ENCODE measurements at regions not wholly inside any gene's neighbourhood (a gene's known extent, or its start where the extent isn't known, plus 50 kb on each side); places are given as distances from the start of the nearest gene placed in this dataset.

- H3K4me3 ChIP-seq (ENCODE audit: low read depth in 1 of 2, low read length in 2 of 2): no peak overlapping the region
- no peak overlapping the region for H3K9ac ChIP-seq (ENCODE audit: low read depth in 1 of 2, low read length in 2 of 2)
- no peaks in the 10 kb centered on the region for H3K9me3 ChIP-seq (ENCODE audit: control insufficient read depth in 1 of 2, low read length in 2 of 2)
- H3K4me1 ChIP-seq (ENCODE audit: control insufficient read depth in 1 of 2, insufficient read depth in 2 of 2, low read length in 2 of 2): no peaks in the 10 kb centered on the region
- H3K27ac ChIP-seq (ENCODE audit: low read depth, low read length): no peak overlapping the region
- peaks cover 0 to 3% of the 10 kb centered on the region in 2 donors for H3K27me3 ChIP-seq (ENCODE audit: control insufficient read depth in 1 of 2, insufficient read depth in 2 of 2, low read length in 2 of 2)
- H3K36me3 ChIP-seq (ENCODE audit: control insufficient read depth in 1 of 2, insufficient read depth in 2 of 2, low read length in 2 of 2): no peaks in the 10 kb centered on the region
These were observed 200.9 kb downstream of the GRIN2B start for GRCh38 chr12:13780453-13780852.

- Histone ChIP-seq H3K4me3 (ENCODE audit: low read depth in 1 of 2, low read length in 2 of 2) (no peak overlapping the region), H3K9ac (ENCODE audit: low read depth in 1 of 2, low read length in 2 of 2) (no peak overlapping the region), H3K27ac (ENCODE audit: low read depth, low read length) (no peak overlapping the region)
These were observed 204.0 kb downstream of the GRIN2B start for GRCh38 chr12:13777374-13777773.

GRCh38 chr12:13772264-13772663 lies 209.1 kb downstream of the GRIN2B start:
- Histone ChIP-seq H3K4me3 (ENCODE audit: low read depth in 1 of 2, low read length in 2 of 2) (no peak overlapping the region), H3K27ac (ENCODE audit: low read depth, low read length) (no peak overlapping the region), H3K4me1 (ENCODE audit: control insufficient read depth in 1 of 2, insufficient read depth in 2 of 2, low read length in 2 of 2) (no peaks in the 10 kb centered on the region), H3K36me3 (ENCODE audit: control insufficient read depth in 1 of 2, insufficient read depth in 2 of 2, low read length in 2 of 2) (no peaks in the 10 kb centered on the region), H3K9me3 (ENCODE audit: control insufficient read depth in 1 of 2, low read length in 2 of 2) (no peaks in the 10 kb centered on the region), H3K27me3 (ENCODE audit: control insufficient read depth in 1 of 2, insufficient read depth in 2 of 2, low read length in 2 of 2) (no peaks in the 10 kb centered on the region), H3K9ac (ENCODE audit: low read depth in 1 of 2, low read length in 2 of 2) (no peak overlapping the region)

More at GRCh38 chr12:13777374-13777773, 204.0 kb downstream of the GRIN2B start:
- Histone ChIP-seq H3K9me3 (ENCODE audit: control insufficient read depth in 1 of 2, low read length in 2 of 2) (no peaks in the 10 kb centered on the region), H3K27me3 (ENCODE audit: control insufficient read depth in 1 of 2, insufficient read depth in 2 of 2, low read length in 2 of 2) (peaks cover 0 to 3% of the 10 kb centered on the region in 2 donors), H3K4me1 (ENCODE audit: control insufficient read depth in 1 of 2, insufficient read depth in 2 of 2, low read length in 2 of 2) (no peaks in the 10 kb centered on the region), H3K36me3 (ENCODE audit: control insufficient read depth in 1 of 2, insufficient read depth in 2 of 2, low read length in 2 of 2) (no peaks in the 10 kb centered on the region)

- Histone ChIP-seq H3K36me3 (ENCODE audit: control insufficient read depth in 1 of 2, insufficient read depth in 2 of 2, low read length in 2 of 2) (no peaks in the 10 kb centered on the region), H3K4me1 (ENCODE audit: control insufficient read depth in 1 of 2, insufficient read depth in 2 of 2, low read length in 2 of 2) (no peaks in the 10 kb centered on the region), H3K4me3 (ENCODE audit: low read depth in 1 of 2, low read length in 2 of 2) (no peak overlapping the region), H3K9me3 (ENCODE audit: control insufficient read depth in 1 of 2, low read length in 2 of 2) (no peaks in the 10 kb centered on the region), H3K9ac (ENCODE audit: low read depth in 1 of 2, low read length in 2 of 2) (no peak overlapping the region), H3K27ac (ENCODE audit: low read depth, low read length) (no peak overlapping the region), H3K27me3 (ENCODE audit: control insufficient read depth in 1 of 2, insufficient read depth in 2 of 2, low read length in 2 of 2) (no peaks in the 10 kb centered on the region)
These were observed 210.8 kb downstream of the GRIN2B start for GRCh38 chr12:13770576-13770975.

DNA sequence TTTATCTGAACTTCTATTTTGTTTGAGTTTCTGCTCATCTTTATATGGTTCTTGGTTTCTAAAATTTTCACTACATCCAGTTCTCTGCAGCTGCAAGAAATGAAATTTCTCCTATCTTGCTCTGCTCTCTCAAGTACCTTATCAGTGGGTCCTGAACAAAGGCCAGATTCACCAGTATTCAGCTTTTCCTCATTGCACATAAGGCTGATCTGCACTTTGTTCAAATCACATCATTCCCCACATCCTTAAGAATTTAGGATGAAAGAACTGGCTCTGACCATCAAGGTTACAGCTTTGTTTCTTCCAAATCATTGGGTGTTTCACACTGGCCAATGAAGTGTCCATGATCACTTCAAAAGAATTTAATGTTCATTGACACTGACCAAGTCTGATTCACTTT lies 211.4 kb downstream of the GRIN2B start:
- Histone ChIP-seq H3K36me3 (ENCODE audit: control insufficient read depth in 1 of 2, insufficient read depth in 2 of 2, low read length in 2 of 2) (no peaks in the 10 kb centered on the region), H3K27ac (ENCODE audit: low read depth, low read length) (no peak overlapping the region), H3K27me3 (ENCODE audit: control insufficient read depth in 1 of 2, insufficient read depth in 2 of 2, low read length in 2 of 2) (no peaks in the 10 kb centered on the region), H3K4me1 (ENCODE audit: control insufficient read depth in 1 of 2, insufficient read depth in 2 of 2, low read length in 2 of 2) (no peaks in the 10 kb centered on the region), H3K9ac (ENCODE audit: low read depth in 1 of 2, low read length in 2 of 2) (no peak overlapping the region), H3K9me3 (ENCODE audit: control insufficient read depth in 1 of 2, low read length in 2 of 2) (no peaks in the 10 kb centered on the region), H3K4me3 (ENCODE audit: low read depth in 1 of 2, low read length in 2 of 2) (no peak overlapping the region)

- H3K36me3 ChIP-seq (ENCODE audit: control insufficient read depth in 1 of 2, insufficient read depth in 2 of 2, low read length in 2 of 2): no peaks in the 10 kb centered on the region
- no peak overlapping the region for H3K27ac ChIP-seq (ENCODE audit: low read depth, low read length)
- H3K9ac ChIP-seq (ENCODE audit: low read depth in 1 of 2, low read length in 2 of 2): no peak overlapping the region
- H3K9me3 ChIP-seq (ENCODE audit: control insufficient read depth in 1 of 2, low read length in 2 of 2): no peaks in the 10 kb centered on the region
- H3K4me3 ChIP-seq (ENCODE audit: low read depth in 1 of 2, low read length in 2 of 2): no peak overlapping the region
- H3K27me3 ChIP-seq (ENCODE audit: control insufficient read depth in 1 of 2, insufficient read depth in 2 of 2, low read length in 2 of 2): no peaks in the 10 kb centered on the region
- H3K4me1 ChIP-seq (ENCODE audit: control insufficient read depth in 1 of 2, insufficient read depth in 2 of 2, low read length in 2 of 2): no peaks in the 10 kb centered on the region
These were observed 212.1 kb downstream of the GRIN2B start for GRCh38 chr12:13769273-13769672.

GRCh38 chr12:13764748-13765147 lies 216.7 kb downstream of the GRIN2B start:
- no peaks in the 10 kb centered on the region for H3K9me3 ChIP-seq (ENCODE audit: control insufficient read depth in 1 of 2, low read length in 2 of 2)
- no peak overlapping the region for H3K27ac ChIP-seq (ENCODE audit: low read depth, low read length)

GRCh38 chr12:13749389-13749788 lies 232.0 kb downstream of the GRIN2B start:
- Histone ChIP-seq H3K4me1 (ENCODE audit: control insufficient read depth in 1 of 2, insufficient read depth in 2 of 2, low read length in 2 of 2) (no peaks in the 10 kb centered on the region), H3K27me3 (ENCODE audit: control insufficient read depth in 1 of 2, insufficient read depth in 2 of 2, low read length in 2 of 2) (no peaks in the 10 kb centered on the region), H3K4me3 (ENCODE audit: low read depth in 1 of 2, low read length in 2 of 2) (no peak overlapping the region), H3K9me3 (ENCODE audit: control insufficient read depth in 1 of 2, low read length in 2 of 2) (no peaks in the 10 kb centered on the region), H3K9ac (ENCODE audit: low read depth in 1 of 2, low read length in 2 of 2) (no peak overlapping the region), H3K27ac (ENCODE audit: low read depth, low read length) (no peak overlapping the region), H3K36me3 (ENCODE audit: control insufficient read depth in 1 of 2, insufficient read depth in 2 of 2, low read length in 2 of 2) (no peaks in the 10 kb centered on the region)

More at GRCh38 chr12:13764748-13765147, 216.7 kb downstream of the GRIN2B start:
- Histone ChIP-seq H3K36me3 (ENCODE audit: control insufficient read depth in 1 of 2, insufficient read depth in 2 of 2, low read length in 2 of 2) (no peaks in the 10 kb centered on the region), H3K9ac (ENCODE audit: low read depth in 1 of 2, low read length in 2 of 2) (no peak overlapping the region), H3K27me3 (ENCODE audit: control insufficient read depth in 1 of 2, insufficient read depth in 2 of 2, low read length in 2 of 2) (no peaks in the 10 kb centered on the region), H3K4me3 (ENCODE audit: low read depth in 1 of 2, low read length in 2 of 2) (no peak overlapping the region), H3K4me1 (ENCODE audit: control insufficient read depth in 1 of 2, insufficient read depth in 2 of 2, low read length in 2 of 2) (no peaks in the 10 kb centered on the region)

DNA sequence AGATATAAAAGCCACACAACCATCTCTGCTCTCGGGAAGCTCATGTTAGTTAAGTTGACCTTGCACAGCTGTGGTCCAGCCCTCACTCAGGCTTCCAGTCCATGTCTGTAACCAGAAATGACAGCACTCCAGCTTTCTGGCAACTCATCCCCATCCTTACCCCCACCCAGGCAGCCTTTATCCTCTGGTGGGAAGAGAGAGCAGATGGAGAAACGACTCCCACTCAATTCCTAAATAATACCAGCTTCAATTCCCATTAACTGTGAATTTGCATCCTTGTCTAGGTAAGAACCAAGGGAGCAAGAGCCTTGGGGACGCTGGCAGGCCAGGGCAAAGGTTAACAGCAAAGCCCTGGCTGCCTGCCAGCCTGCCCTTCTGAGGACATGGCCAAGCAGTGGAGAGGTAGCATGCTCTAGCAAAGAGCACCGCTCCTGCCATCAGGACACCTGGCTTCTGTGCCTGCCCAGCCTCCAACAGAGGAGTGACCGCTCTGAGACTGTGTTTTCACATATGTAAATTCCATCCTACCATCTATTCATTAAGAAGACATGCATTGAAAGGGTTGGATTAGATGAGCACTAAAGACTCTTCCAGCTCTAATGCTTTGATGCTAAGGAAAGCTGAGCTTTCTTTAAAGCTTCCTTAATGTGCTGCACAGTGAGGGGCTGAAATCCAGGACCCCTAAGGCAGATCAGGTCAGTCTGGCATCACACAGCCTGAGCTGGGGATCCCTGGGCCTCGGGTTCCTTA lies 236.1 kb downstream of the GRIN2B start:
- H3K4me1 ChIP-seq (ENCODE audit: control insufficient read depth in 1 of 2, insufficient read depth in 2 of 2, low read length in 2 of 2): no peaks in the 10 kb centered on the region
- no peak overlapping the region for H3K27ac ChIP-seq (ENCODE audit: low read depth, low read length)
- no peaks in the 10 kb centered on the region for H3K27me3 ChIP-seq (ENCODE audit: control insufficient read depth in 1 of 2, insufficient read depth in 2 of 2, low read length in 2 of 2)
- H3K9me3 ChIP-seq (ENCODE audit: control insufficient read depth in 1 of 2, low read length in 2 of 2): no peaks in the 10 kb centered on the region
- no peak overlapping the region for H3K9ac ChIP-seq (ENCODE audit: low read depth in 1 of 2, low read length in 2 of 2)
- no peak overlapping the region for H3K4me3 ChIP-seq (ENCODE audit: low read depth in 1 of 2, low read length in 2 of 2)
- no peaks in the 10 kb centered on the region for H3K36me3 ChIP-seq (ENCODE audit: control insufficient read depth in 1 of 2, insufficient read depth in 2 of 2, low read length in 2 of 2)

GRCh38 chr12:13744561-13744960 lies 236.8 kb downstream of the GRIN2B start:
- no peaks in the 10 kb centered on the region for H3K4me1 ChIP-seq (ENCODE audit: control insufficient read depth in 1 of 2, insufficient read depth in 2 of 2, low read length in 2 of 2)
- H3K36me3 ChIP-seq (ENCODE audit: control insufficient read depth in 1 of 2, insufficient read depth in 2 of 2, low read length in 2 of 2): no peaks in the 10 kb centered on the region
- H3K9ac ChIP-seq (ENCODE audit: low read depth in 1 of 2, low read length in 2 of 2): no peak overlapping the region
- no peaks in the 10 kb centered on the region for H3K9me3 ChIP-seq (ENCODE audit: control insufficient read depth in 1 of 2, low read length in 2 of 2)
- no peak overlapping the region for H3K27ac ChIP-seq (ENCODE audit: low read depth, low read length)
- no peak overlapping the region for H3K4me3 ChIP-seq (ENCODE audit: low read depth in 1 of 2, low read length in 2 of 2)
- no peaks in the 10 kb centered on the region for H3K27me3 ChIP-seq (ENCODE audit: control insufficient read depth in 1 of 2, insufficient read depth in 2 of 2, low read length in 2 of 2)
